H9 (cell line): ENCODE measurements at regions not wholly inside any gene's neighbourhood (a gene's known extent, or its start where the extent isn't known, plus 50 kb on each side); places are given as distances from the start of the nearest gene placed in this dataset.

Experiments
- DNase-seq: peaks from one replicate; pipeline ENCODE4 v3.0.0-alpha.2; 2017
- H2AFZ ChIP-seq: one replicate; pipeline ENCODE4 v1.6.1; 2013; ENCODE audit warnings: mild to moderate bottlenecking, low read length, control low read depth, moderate library complexity
- H2AK5ac ChIP-seq: 2 replicates; pipeline ENCODE4 v1.6.1; 2013; ENCODE audit warnings: low read length, control low read depth, mixed read lengths; ENCODE audit not compliant: insufficient read length
- H2BK120ac ChIP-seq: one replicate; pipeline ENCODE4 v1.6.1; 2013; ENCODE audit warnings: low read depth, mild to moderate bottlenecking, low read length, control low read depth, inconsistent platforms; ENCODE audit not compliant: poor library complexity, severe bottlenecking
- H2BK12ac ChIP-seq: 2 replicates; pipeline ENCODE4 v1.6.1; 2013; ENCODE audit warnings: low read length, control low read depth, mixed read lengths, low read depth; ENCODE audit not compliant: insufficient read length
- H2BK15ac ChIP-seq: 2 replicates; pipeline ENCODE4 v1.6.1; 2013; ENCODE audit warnings: low read depth, low read length, control low read depth
- H2BK20ac ChIP-seq: one replicate; pipeline ENCODE4 v1.6.1; 2013; ENCODE audit warnings: low read depth, mild to moderate bottlenecking, low read length, control low read depth, inconsistent platforms; ENCODE audit not compliant: poor library complexity, severe bottlenecking
- H2BK5ac ChIP-seq: 2 replicates; pipeline ENCODE4 v1.6.1; 2013; ENCODE audit warnings: low read length, control low read depth, mixed read lengths; ENCODE audit not compliant: insufficient read length
- H3K14ac ChIP-seq: 2 replicates; pipeline ENCODE4 v1.6.1; 2013; ENCODE audit warnings: low read length, control low read depth; ENCODE audit not compliant: insufficient read depth
- H3K18ac ChIP-seq: 2 replicates; pipeline ENCODE4 v1.6.1; 2013; ENCODE audit warnings: low read depth, mild to moderate bottlenecking, mixed read lengths, low read length, control low read depth; ENCODE audit not compliant: insufficient read length
- H3K23ac ChIP-seq: 2 replicates; pipeline ENCODE4 v1.6.1; 2013; ENCODE audit warnings: low read length, control low read depth, mixed read lengths, low read depth; ENCODE audit not compliant: insufficient read length
- H3K23me2 ChIP-seq: 2 replicates; pipeline ENCODE4 v1.6.1; 2013; ENCODE audit warnings: low read depth, mild to moderate bottlenecking, mixed read lengths, low read length, control low read depth; ENCODE audit not compliant: insufficient read length, poor library complexity, severe bottlenecking
- H3K27ac ChIP-seq: 2 replicates; pipeline ENCODE4 v1.5.1; 2013; ENCODE audit warnings: low read length, control low read depth, mixed read lengths, low read depth; ENCODE audit not compliant: insufficient read length
- H3K27me3 ChIP-seq: 2 replicates; pipeline ENCODE4 v1.6.1; 2013; ENCODE audit warnings: low read length, control low read depth, inconsistent platforms; ENCODE audit not compliant: insufficient read depth
- H3K4ac ChIP-seq: 2 replicates; pipeline ENCODE4 v1.6.1; 2013; ENCODE audit warnings: low read depth, mild to moderate bottlenecking, control low read depth, inconsistent platforms, low read length, moderate library complexity
- H3K4me1 ChIP-seq: 2 replicates; pipeline ENCODE4 v1.6.1; 2013; ENCODE audit warnings: low read length, control low read depth, inconsistent platforms; ENCODE audit not compliant: insufficient read depth
- H3K4me2 ChIP-seq: 2 replicates; pipeline ENCODE4 v1.6.1; 2013; ENCODE audit warnings: low read length, control low read depth, mixed read lengths; ENCODE audit not compliant: insufficient read length, insufficient read depth
- H3K56ac ChIP-seq: 2 replicates; pipeline ENCODE4 v1.6.1; 2013; ENCODE audit warnings: low read depth, mild to moderate bottlenecking, mixed read lengths, low read length, control low read depth; ENCODE audit not compliant: insufficient read length
- H3K79me1 ChIP-seq: 2 replicates; pipeline ENCODE4 v1.6.1; 2013; ENCODE audit warnings: low read depth, mild to moderate bottlenecking, moderate library complexity, low read length, control low read depth, inconsistent platforms; ENCODE audit not compliant: insufficient read depth, poor library complexity, severe bottlenecking
- H3K79me2 ChIP-seq: 2 replicates; pipeline ENCODE4 v1.6.1; 2013; ENCODE audit warnings: low read length, control low read depth, inconsistent platforms; ENCODE audit not compliant: insufficient read depth
- H3K9ac ChIP-seq: 2 replicates; pipeline ENCODE4 v1.6.1; 2013; ENCODE audit warnings: low read length, control low read depth, mixed read lengths; ENCODE audit not compliant: insufficient read length; ENCODE audit errors: extremely low read depth
- H3K9me3 ChIP-seq: one replicate; pipeline ENCODE4 v1.6.1; 2013; ENCODE audit warnings: low read depth, low read length, inconsistent platforms; ENCODE audit not compliant: control insufficient read depth
- H3T11ph ChIP-seq: one replicate; pipeline ENCODE4 v1.6.1; 2013; ENCODE audit warnings: mild to moderate bottlenecking, low read length, control low read depth, inconsistent platforms
- H4K20me1 ChIP-seq: one replicate; pipeline ENCODE4 v1.6.1; 2013; ENCODE audit not compliant: control insufficient read depth, insufficient read length, insufficient read depth
- H4K5ac ChIP-seq: 2 replicates; pipeline ENCODE4 v1.6.1; 2013; ENCODE audit warnings: low read depth, mild to moderate bottlenecking, mixed read lengths, low read length, control low read depth; ENCODE audit not compliant: insufficient read length
- H4K8ac ChIP-seq: replicated peaks from 2 replicates; pipeline ENCODE4 v1.6.1; 2013; ENCODE audit warnings: low read length, control low read depth, mixed read lengths, low read depth; ENCODE audit not compliant: insufficient read length
- H4K91ac ChIP-seq: 2 replicates; pipeline ENCODE4 v1.6.1; 2013; ENCODE audit warnings: low read depth, mild to moderate bottlenecking, moderate library complexity, mixed read lengths, low read length, control low read depth; ENCODE audit not compliant: insufficient read length
- H3K27ac Mint-ChIP-seq, 3 experiments: 2 replicates in 2 of 3; 3 replicates in 1 of 3; pipeline ENCODE4 v1.8.0; 2020 to 2021; ENCODE audit warnings: mixed read lengths in 3 of 3, mild to moderate bottlenecking in 1 of 3, moderate library complexity in 1 of 3
- H3K27me3 Mint-ChIP-seq: 2 replicates; pipeline ENCODE4 v1.8.0; 2021; ENCODE audit warnings: low read depth, mild to moderate bottlenecking, moderate library complexity, mixed read lengths
- H3K36me3 Mint-ChIP-seq, 3 experiments: 2 replicates in 2 of 3; 3 replicates in 1 of 3; pipeline ENCODE4 v1.8.0; 2020 to 2021; ENCODE audit warnings: low read depth in 3 of 3, mixed read lengths in 3 of 3; ENCODE audit not compliant: insufficient read depth in 1 of 3
- H3K4me1 Mint-ChIP-seq, 2 experiments: 2 replicates each; pipeline ENCODE4 v1.8.0; 2020; ENCODE audit warnings: mixed read lengths in 2 of 2
- H3K4me3 Mint-ChIP-seq, 2 experiments: 2 replicates in 1 of 2; 3 replicates in 1 of 2; pipeline ENCODE4 v1.8.0; 2020 to 2021; ENCODE audit warnings: mild to moderate bottlenecking in 2 of 2, mixed read lengths in 2 of 2, moderate library complexity in 1 of 2
- H3K9me3 Mint-ChIP-seq, 2 experiments: 2 replicates in 1 of 2; 3 replicates in 1 of 2; pipeline ENCODE4 v1.8.0; 2020; ENCODE audit warnings: mild to moderate bottlenecking in 2 of 2, mixed read lengths in 2 of 2, moderate library complexity in 1 of 2
- WGBS: extraction: QIAGEN DNeasy Blood & Tissue Kit; methylation state at CpG from one replicate; pipeline ENCODE4 v1.1.7; 2013; ENCODE audit warnings: missing lambda C conversion rate, low lambda C conversion rate, mixed read lengths; ENCODE audit not compliant: insufficient read length; ENCODE audit errors: extremely low coverage; 5-methylcytosine and 5-hydroxymethylcytosine counted together
- TF ChIP-seq, protein P1 (sequence below): fragments of 200-600 bp; sonication (generic); conservative IDR thresholded peaks from 3 replicates; pipeline ENCODE4 v1.8.0; 2021; ENCODE audit warnings: antibody characterized with exemption, mild to moderate bottlenecking

DNA sequence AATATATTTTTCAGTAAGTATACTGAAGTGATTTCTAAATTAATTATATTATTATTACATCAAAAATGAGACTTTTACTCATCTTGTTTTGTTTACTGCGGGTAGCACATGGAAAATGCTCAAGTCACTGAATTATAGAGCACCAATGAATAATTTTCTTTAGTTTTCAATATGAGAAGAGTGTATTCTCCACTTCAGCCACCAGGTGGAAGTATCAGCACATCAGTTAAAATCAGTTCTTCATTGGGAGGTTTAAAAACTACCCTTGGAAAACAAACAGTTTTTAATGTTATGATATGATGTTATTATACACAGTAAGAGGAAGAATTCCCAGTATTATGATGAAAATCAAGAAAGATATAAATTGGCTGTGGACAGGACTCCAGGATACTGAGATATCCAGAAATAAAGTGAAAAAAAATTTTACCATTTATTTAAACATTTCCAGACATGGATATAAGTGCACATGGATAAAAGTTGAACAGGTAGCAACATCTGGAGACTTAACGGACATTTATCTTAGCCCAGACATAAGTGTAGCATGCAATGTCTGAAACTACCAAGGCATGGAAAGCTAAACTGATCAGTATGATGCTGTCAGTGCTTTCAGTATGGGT is 467.3 kb downstream of the KCNJ2 start:
- no peak overlapping the region for H3K9ac ChIP-seq
- no peak overlapping the region for H3K27ac Mint-ChIP-seq
- H3K27me3 Mint-ChIP-seq, result no peaks in the 10 kb centered on the region
- peaks cover 14% of the 10 kb centered on the region in 2 experiments for H3K4me1 Mint-ChIP-seq
- no peak overlapping the region for H3K27ac ChIP-seq
- no peaks in the 10 kb centered on the region for H3K79me1 ChIP-seq
- no peak overlapping the region for H3K14ac ChIP-seq
- H3K79me2 ChIP-seq, result no peaks in the 10 kb centered on the region
- no peak overlapping the region for H4K5ac ChIP-seq
- H3K36me3 Mint-ChIP-seq, result no peaks in the 10 kb centered on the region
- no peaks in the 10 kb centered on the region for H4K20me1 ChIP-seq
- H3K9me3 Mint-ChIP-seq, result no peaks in the 10 kb centered on the region
- no peak overlapping the region for H2BK20ac ChIP-seq
- H3K18ac ChIP-seq, result no peak overlapping the region
- H2BK15ac ChIP-seq, result no peak overlapping the region
- no peaks in the 10 kb centered on the region; the same call in 1 of the 2 replicates for H3K4me1 ChIP-seq
- TF ChIP-seq, protein P1, sequence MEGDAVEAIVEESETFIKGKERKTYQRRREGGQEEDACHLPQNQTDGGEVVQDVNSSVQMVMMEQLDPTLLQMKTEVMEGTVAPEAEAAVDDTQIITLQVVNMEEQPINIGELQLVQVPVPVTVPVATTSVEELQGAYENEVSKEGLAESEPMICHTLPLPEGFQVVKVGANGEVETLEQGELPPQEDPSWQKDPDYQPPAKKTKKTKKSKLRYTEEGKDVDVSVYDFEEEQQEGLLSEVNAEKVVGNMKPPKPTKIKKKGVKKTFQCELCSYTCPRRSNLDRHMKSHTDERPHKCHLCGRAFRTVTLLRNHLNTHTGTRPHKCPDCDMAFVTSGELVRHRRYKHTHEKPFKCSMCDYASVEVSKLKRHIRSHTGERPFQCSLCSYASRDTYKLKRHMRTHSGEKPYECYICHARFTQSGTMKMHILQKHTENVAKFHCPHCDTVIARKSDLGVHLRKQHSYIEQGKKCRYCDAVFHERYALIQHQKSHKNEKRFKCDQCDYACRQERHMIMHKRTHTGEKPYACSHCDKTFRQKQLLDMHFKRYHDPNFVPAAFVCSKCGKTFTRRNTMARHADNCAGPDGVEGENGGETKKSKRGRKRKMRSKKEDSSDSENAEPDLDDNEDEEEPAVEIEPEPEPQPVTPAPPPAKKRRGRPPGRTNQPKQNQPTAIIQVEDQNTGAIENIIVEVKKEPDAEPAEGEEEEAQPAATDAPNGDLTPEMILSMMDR, result peak; percentile 86
- no peak overlapping the region for H2AFZ ChIP-seq
- H2BK12ac ChIP-seq, result no peak overlapping the region
- H3K23me2 ChIP-seq, result no peaks in the 10 kb centered on the region
- no peak overlapping the region for H3T11ph ChIP-seq
- no peak overlapping the region for H3K23ac ChIP-seq
- DNase-seq, result no peak
- no peak overlapping the region for H2BK5ac ChIP-seq
- no peak overlapping the region for H2BK120ac ChIP-seq
- no peak overlapping the region for H4K91ac ChIP-seq
- no peak overlapping the region for H2AK5ac ChIP-seq
- no peak overlapping the region for H3K4me3 Mint-ChIP-seq
- H3K4ac ChIP-seq, result no peak overlapping the region
- no CpG with 5 or more reads among the region's 2 CpGs for WGBS
- H4K8ac ChIP-seq, result no peak overlapping the region
- no peaks in the 10 kb centered on the region for H3K27me3 ChIP-seq
- no peak overlapping the region for H3K4me2 ChIP-seq
- H3K56ac ChIP-seq, result no peak overlapping the region
- no peaks in the 10 kb centered on the region for H3K9me3 ChIP-seq
